Sciatic nerve (tissue), 2 donors: ENCODE measurements at regions not wholly inside any gene's neighbourhood (a gene's known extent, or its start where the extent isn't known, plus 50 kb on each side); places are given as distances from the start of the nearest gene placed in this dataset.

ENCODE experiments used
- ATAC-seq: fragments of 200-7000 bp; cut with Tn5 transposase; one replicate; pipeline ENCODE4 v1.9.1; 2020; ENCODE audit warnings: mild to moderate bottlenecking, moderate library complexity
- DNase-seq: peaks from one replicate; pipeline ENCODE4 v3.0.0-alpha.2; 2020; ENCODE audit warnings: low spot score
- intact Hi-C: fragments of 100-400 bp; cut with DNase I; formaldehyde crosslinking; loops from one replicate; pipeline ENCODE4 v1.14.2; 2022
- donor health status: DM: no; HTN: no; CAD: no.
- donor health status: DM: no; HTN: no; CAD: no.

DNA sequence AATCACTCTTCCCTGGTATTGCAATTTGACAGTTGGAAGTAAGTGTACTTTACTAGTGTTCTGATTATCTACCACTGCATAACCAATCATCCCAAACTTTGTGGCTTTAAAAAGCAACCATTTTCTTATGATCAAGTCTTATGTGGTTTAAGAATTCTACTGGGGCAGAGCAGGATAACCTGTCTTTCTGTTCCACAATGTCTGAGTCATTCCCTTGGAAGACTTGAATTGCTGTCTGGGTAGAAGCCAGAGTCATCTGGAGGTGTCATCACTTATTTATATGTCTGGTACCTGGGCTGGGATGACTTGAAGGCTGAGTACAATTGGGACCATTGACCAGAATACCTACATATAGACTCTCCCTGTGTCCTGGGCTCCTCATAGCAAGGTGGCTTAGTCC lies 644.3 kb downstream of the HDGFL1 start:
- no peak for ATAC-seq
- no peak for DNase-seq
- intact Hi-C loops, result no loop called here

- intact Hi-C loops, result no loop called here
- no peak for DNase-seq
- ATAC-seq, result no peak
Measured at GRCh38 chr6:23218751-23219150, 649.4 kb downstream of the HDGFL1 start.

GRCh38 chr6:23222724-23223123 lies 653.4 kb downstream of the HDGFL1 start:
- DNase-seq, result no peak
- intact Hi-C loops, result no loop called here
- no peak for ATAC-seq

DNA sequence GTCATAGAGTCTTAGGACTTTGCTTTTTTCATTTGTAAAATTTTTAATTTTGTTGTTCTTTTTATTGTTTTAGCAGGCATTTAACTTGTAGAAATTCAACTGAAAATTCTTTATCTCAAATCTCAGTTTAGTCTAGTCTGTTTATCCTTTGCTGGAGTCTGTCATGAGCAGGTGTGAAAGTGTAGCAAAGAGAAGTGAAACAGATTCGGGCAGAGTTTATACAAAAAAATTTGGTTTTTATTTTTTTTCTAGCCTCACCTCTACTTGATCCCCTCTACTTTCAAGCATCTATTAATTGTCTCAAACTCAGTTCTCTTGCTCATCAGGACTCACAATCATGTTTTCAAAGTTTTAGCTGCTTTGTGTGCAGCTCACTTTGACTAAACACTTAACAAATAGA lies 655.2 kb downstream of the HDGFL1 start:
- intact Hi-C loops, result no loop called here
- no peak for DNase-seq
- no peak for ATAC-seq

GRCh38 chr6:23228439-23229024 lies 659.2 kb downstream of the HDGFL1 start:
- ATAC-seq (no peak), DNase-seq (no peak)
- intact Hi-C loops, result no loop called here

DNA sequence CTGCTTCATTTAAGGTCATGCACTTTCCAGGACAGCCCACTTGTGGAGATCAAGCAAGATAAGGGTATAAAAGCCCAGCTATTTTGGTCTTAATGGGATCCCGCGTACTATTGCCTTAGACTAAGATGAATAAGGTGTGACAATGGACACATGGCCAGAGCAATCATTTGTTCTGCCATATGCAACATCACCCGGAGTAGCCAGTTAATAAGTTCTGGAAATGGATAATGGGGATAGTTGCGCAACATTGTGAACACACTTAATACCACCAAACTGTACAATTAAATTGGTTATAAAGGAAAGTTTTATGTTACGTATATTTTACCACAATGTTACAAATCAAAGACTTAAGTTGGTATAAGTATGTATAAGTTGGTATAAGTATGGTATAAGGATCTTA lies 674.5 kb downstream of the HDGFL1 start:
- DNase-seq, result no peak
- intact Hi-C loops, result no loop called here
- no peak for ATAC-seq

DNA sequence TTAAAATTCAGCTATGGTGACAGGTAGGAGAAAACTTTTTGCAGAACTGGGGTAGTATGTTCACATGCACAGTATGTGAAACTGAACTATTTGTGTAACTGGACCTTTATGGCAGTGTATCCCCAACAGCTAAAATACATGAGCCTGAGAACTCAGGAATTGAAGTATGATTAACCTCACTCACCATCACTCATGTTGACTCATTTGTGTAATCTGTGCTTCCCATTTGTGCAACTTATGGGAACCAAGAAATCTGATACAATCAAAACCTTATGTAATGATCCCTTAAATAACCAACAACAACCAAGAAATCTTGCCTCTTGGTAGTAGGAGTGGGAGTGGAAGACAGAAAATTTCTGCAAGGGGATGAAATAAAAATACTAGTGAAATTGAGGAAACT lies 674.9 kb downstream of the HDGFL1 start:
- DNase-seq (no peak), ATAC-seq (no peak)
- intact Hi-C loops, result no loop called here

- no peak for ATAC-seq
- intact Hi-C loops, result no loop called here
- DNase-seq, result no peak
Measured at GRCh38 chr6:23245572-23245971, 676.2 kb downstream of the HDGFL1 start.

DNA sequence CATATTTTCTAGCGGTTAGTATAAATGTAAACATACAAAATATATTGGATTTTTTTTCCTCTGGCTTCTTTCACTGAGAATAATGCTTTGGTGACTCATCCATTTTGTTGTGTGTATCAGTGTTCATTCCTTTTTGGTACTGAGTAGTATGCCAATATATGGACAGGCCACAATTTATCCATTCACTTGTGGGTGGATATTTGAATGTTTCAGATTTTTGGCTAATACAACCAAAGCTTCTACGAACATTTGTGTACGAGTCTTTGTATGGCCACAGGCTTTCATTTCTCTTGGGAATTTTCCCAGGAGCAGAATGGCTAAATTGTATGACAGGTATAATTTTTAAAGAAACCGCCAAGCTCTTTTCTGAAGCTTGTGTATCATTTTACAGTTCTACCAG lies 677.5 kb downstream of the HDGFL1 start:
- intact Hi-C loops, result no loop called here
- ATAC-seq (no peak), DNase-seq (no peak)

DNA sequence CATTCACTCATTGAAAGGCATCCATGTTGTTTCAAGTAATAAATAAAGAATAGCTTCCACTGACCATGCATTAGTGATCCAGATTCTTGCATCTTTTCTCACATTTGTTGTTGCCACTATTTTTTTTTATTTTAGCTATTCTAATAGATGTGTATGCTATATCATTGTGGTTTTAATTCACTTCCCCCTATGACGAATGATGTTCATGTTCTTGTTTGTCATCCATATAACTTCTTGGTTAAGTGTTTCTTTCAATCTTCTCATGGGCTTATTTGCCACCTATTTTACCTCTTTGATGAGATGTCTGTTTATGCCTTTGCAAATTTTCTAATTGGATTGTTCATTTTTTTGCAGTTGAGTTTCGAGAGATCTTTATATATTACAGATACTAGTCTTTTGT lies 681.2 kb downstream of the HDGFL1 start:
- no peak for DNase-seq
- intact Hi-C loops, result no loop called here
- ATAC-seq, result no peak

DNA sequence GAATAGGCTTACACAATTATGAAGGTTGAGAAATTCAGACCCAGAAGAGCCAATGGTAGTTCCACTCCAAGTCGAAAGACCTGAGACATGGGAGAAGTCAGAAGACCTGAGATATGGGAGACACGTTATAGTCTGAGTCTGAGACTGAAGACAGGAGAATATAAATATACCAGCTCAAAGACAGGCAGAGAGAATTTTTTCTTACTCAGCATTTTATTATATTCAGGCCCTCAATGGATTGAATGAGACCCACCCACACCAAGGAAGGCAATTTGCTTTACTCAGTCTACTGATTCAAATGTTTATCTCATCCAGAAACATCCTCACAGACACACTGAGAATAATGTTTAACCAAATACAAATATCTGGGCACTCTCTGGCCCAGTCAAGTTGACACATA lies 693.5 kb downstream of the HDGFL1 start:
- intact Hi-C loops, result no loop called here
- DNase-seq (no peak), ATAC-seq (no peak)

- intact Hi-C loops, result no loop called here
- no peak for DNase-seq
- no peak for ATAC-seq
Measured at GRCh38 chr6:23265270-23265669, 695.9 kb downstream of the HDGFL1 start.

- DNase-seq (no peak), ATAC-seq (no peak)
- intact Hi-C loops, result no loop called here
Measured at GRCh38 chr6:23266536-23266935, 697.2 kb downstream of the HDGFL1 start.

DNA sequence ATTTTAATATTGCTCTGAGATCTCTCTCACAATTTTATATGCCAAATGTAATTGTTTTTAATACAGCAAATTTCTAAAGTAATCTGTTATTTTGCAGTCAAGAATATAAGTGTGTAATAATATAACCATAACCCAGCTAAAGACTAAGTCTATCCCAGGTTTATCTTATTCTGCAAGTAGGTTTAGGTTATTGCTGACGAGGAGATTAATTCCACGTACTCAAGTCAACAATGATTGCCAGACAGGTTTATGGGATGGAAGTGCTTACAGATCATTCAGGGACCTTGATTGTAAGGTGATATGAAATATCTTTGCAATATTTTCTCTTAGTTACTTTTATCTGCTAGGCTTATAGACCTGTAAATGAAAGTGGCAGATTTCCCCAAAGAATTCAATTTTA lies 698.3 kb downstream of the HDGFL1 start:
- no peak for DNase-seq
- intact Hi-C loops, result no loop called here
- ATAC-seq, result no peak

- intact Hi-C loops, result no loop called here
- DNase-seq (no peak), ATAC-seq (no peak)
Measured at GRCh38 chr6:23268348-23268747, 699.0 kb downstream of the HDGFL1 start.

- intact Hi-C loops, result no loop called here
- DNase-seq (no peak), ATAC-seq (no peak)
Measured at GRCh38 chr6:23269436-23269835, 700.1 kb downstream of the HDGFL1 start.

GRCh38 chr6:23272536-23272935 lies 703.2 kb downstream of the HDGFL1 start:
- intact Hi-C loops, result no loop called here
- DNase-seq (no peak), ATAC-seq (no peak)

DNA sequence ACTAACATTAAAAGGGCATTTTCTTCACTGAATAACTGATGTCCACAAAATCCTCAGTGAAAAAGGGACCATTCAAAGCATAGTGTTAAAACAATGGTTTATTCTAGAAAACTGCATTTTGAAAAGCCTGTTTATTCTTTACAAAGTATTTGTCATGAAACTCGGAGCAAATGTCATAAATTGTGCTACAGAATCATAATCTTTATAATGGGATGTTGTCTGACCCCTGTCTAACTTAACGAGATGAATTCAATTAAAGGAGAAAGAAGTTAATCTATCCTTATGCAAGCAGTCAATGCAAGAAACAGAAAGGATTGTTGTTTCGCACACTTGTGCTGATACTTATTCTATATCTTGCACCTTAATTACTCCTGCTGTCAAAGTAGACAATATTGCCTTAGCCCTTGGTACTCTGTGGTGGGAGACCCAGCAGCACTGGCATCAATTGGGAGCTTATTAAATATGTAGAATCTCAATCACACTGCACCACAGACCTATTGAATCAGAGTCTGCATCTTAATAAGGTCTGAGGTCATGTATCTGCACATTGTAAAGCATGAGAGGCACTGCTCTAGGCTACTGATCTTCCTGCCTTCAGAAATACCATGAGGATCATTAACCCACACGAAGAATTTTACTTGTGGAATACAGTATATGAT lies 708.3 kb downstream of the HDGFL1 start:
- DNase-seq, result no peak
- no peak for ATAC-seq

DNA sequence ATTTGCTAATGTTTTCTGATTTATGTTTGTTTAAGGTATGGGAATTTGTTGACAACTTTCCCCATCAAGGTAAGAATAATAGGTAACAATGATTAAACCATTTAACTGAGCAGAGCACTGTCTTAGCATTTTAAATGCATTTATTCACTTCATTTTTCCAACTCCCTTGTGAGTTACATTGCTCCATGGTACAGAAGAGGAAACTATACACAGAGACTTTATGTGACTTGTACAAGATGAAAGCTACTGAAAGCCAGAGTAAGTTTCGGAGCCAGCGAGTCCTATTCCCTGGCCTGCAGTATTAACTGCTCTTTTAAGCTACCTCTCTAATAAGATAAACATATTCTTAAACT lies 708.8 kb downstream of the HDGFL1 start:
- no peak for DNase-seq
- ATAC-seq, result no peak
- intact Hi-C loops, result no loop called here

More for the DNA sequence above, 708.3 kb downstream of the HDGFL1 start:
- intact Hi-C loops, result no loop called here

- intact Hi-C loops, result no loop called here
- ATAC-seq (no peak), DNase-seq (no peak)
Measured at GRCh38 chr6:23280437-23280836, 711.1 kb downstream of the HDGFL1 start.

DNA sequence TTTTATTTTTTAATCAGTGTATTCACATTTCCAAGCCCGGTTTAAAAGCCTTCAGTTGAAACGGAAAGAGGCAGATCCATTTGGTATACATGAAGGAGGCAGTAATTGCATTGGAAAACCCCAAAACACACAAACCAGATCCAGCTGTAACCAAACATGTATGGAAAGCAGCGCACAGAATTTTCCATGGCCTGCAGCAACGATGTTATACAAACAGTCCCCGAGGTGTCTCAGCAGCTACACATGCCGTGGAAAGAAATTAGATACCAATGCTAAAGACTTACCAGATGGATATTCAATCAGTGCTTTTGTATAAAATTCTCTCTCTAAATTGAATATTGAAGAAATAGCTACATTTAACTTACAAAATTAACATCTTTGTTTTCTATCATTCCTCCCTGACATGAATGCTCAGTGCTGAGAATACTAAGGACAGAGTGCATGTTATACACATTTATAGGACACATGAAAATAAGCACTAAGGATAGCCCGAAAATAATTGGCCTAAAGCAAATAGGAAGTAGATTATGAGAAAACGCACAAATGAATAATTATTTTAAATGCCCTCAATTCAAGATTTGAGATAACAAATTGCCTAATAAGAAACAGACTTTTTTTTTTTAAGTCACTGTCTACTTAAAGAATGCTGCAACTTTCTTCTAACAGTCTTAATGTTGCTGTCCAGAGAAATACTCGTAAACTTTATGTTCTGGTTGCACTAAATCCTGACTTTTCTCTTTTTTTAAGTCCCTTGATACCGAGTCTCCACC lies 713.1 kb downstream of the HDGFL1 start:
- ATAC-seq (no peak), DNase-seq (no peak)
- intact Hi-C loops, result no loop called here
